HG03439 (cell line): ENCODE measurements at regions not wholly inside any gene's neighbourhood (a gene's known extent, or its start where the extent isn't known, plus 50 kb on each side); places are given as distances from the start of the nearest gene placed in this dataset.

Experiments
- ATAC-seq: cut with Tn5 transposase; IDR thresholded peaks from one replicate; pipeline ENCODE4 v1.9.1; 2021; ENCODE audit warnings: mild to moderate bottlenecking, moderate library complexity; ENCODE audit not compliant: unreplicated experiment

DNA sequence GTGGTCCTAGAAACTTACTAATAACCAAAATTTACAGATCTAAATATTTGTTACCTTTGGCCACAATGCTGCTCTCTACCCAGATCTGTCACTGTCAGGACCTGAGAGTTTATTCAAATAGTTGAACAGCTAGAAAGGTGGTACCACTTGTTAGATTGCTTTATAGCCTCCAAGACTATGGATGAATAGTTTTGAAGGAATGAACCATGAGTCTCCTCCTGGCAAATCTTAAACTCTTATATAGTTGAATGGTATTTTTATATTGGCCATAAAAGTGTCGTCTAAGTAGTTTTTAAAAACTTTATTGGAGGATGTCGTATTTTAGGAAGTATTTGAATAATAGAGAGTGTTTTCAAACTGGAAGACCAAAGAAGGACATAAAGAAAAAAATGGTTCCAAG is 178.7 kb downstream of the AHR start:
- no peak for ATAC-seq

DNA sequence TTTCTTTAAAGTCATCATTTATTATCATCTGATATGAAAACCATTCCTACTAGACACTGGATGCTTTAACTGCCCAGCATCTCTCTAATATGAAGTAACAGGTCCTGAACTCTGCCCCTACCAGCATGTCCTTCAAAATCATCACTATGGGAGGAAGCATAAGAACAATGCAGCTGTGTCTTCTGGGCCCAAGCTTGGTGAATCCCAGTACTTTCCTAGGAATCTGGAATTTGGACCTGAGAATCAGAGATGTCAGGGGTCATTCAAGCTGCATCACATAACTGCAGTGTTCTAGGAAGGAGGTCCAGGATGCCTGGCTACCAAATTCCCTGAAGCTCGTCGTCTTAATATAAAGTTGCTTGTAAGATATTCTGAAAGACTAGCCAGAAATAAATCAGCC is 182.7 kb downstream of the AHR start:
- no peak for ATAC-seq

DNA sequence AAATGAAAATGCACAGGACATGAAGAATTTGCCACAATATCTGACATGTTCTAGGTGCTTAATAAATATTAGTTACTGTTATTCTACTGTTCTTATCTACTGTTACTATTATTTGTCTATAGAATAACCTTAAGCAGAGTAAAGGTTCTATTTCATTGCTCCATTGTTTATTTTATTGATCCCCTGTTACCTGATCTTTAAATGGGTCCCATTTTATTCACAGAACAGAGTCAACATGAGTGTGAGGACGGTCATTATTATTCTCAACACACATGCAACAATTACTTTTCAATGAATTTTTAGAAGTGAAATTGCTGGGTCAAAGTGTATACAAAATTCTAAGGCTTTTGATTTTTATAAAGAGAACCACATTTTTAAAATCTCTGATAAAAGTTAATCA is 186.9 kb downstream of the AHR start:
- ATAC-seq, result no peak

- no peak for ATAC-seq
These were observed 187.5 kb downstream of the AHR start for GRCh38 chr7:17485904-17486303.

DNA sequence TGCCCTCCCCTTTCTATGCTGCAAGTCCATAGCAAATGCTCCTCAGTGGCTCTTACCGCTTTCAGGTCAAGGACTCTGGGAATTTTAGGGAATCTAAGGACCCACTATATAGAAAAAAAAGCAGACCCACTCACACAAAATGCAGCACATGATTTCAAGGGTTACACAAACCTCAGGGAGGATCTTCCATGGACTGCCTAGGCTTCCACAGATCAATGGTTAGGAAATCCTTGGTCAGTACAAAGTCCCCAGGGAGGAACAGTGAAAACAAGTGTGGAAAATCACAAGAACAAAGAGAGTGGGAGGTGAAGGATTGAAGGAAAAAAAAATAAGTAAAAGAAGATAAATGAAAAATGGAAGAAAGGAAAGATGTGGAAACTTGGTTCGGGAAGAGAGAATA is 188.4 kb downstream of the AHR start:
- ATAC-seq, result no peak

DNA sequence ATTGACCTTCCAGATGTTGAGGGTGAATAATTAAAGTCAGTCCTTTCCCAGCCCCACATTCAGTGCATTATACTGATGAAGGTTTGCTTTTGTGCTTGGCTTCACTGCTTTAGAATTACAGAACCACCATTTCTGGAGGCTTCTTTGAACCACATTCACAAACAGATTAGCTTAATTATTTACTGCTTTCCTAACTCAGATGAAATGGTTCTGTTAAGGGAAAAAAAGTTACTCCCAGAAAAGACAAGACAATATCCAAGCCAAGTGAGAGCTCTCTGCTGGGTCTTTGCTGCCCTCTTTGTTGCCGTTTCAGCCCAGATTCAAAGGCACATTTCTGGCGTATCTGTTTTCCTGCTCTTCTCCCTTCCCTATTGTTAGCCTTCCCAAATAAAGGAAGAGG is 188.9 kb downstream of the AHR start:
- no peak for ATAC-seq

DNA sequence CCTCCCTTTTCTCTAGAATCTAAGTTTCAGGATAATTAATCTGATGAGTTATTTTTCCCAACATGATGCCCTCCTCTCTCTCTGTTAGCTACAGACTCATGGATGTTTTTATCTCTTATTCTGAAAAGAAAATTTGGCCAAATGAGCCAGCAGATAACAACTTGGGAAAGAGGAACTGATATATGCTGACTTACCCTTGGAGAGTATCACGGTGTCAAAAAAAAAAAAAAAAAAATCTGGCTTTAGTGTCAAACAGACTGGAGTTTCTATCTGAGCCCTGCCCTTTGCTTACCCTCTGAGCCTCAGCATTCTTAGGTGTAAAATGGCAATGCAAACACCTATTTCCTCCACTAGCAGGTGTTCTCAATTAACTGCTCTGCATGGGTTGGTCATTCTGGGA is 190.4 kb downstream of the AHR start:
- ATAC-seq, result no peak

DNA sequence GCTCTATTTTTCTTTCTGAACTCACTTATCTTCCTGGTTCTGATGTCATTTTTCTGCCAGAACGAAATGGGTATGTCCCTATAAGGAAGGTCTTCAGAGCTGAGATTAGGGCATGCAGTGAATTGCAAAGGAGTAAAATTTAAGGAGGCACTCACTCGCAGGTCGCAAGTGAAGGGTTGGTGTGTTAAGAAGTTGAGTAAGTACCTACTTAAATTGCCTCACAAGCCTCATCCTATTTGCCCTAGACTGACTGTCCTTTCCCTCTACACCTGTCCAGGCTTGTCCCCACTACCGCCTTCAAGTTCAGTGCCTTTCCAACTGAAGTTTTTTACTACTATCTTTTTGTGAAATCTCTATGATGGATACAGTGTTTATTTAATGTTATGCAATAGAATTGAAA is 191.5 kb downstream of the AHR start:
- no peak for ATAC-seq

DNA sequence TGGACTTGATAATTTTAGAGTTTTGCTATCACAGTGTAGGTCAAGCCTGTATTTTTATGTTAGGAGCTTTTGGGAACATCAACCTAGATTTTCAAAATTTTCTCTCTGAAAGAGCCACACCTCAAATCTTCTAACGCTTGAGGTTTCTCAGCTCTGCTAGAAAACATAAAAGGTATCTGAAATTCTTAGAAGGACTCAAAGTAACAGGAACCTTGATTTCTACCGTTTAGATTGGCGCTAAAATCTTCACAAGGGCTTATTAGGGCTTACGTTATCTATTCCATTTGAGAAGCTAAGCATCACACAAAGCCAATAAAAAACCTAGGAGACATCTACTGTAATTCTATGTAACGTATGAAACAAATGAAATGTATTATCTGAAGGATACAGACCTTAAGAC is 192.4 kb downstream of the AHR start:
- no peak for ATAC-seq

DNA sequence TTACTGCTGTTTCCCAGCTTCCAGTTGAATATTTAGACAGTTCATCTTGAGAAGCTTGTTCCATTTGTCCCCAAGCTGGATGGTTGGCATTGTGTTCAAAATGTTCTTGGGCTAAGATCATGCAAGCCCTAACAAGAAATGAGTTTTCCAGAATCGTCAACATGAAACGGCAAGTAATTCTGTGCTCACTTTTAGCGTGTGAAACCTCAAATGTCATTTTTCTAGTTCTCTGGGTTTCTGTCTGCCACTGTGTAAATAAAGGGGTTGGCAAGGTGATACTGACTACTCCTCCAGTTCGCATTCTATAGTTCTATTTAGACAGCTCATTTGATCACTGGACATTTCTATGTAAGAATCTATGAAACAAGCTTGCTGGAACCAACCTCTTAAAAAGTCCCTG is 194.0 kb downstream of the AHR start:
- ATAC-seq, result peak; percentile 81

- ATAC-seq, result no peak
These were observed 195.0 kb downstream of the AHR start for GRCh38 chr7:17493446-17493845.

- peak; percentile 44 for ATAC-seq
These were observed 197.4 kb downstream of the AHR start for GRCh38 chr7:17495655-17496394.

GRCh38 chr7:17497136-17497535 is 198.7 kb downstream of the AHR start:
- no peak for ATAC-seq

DNA sequence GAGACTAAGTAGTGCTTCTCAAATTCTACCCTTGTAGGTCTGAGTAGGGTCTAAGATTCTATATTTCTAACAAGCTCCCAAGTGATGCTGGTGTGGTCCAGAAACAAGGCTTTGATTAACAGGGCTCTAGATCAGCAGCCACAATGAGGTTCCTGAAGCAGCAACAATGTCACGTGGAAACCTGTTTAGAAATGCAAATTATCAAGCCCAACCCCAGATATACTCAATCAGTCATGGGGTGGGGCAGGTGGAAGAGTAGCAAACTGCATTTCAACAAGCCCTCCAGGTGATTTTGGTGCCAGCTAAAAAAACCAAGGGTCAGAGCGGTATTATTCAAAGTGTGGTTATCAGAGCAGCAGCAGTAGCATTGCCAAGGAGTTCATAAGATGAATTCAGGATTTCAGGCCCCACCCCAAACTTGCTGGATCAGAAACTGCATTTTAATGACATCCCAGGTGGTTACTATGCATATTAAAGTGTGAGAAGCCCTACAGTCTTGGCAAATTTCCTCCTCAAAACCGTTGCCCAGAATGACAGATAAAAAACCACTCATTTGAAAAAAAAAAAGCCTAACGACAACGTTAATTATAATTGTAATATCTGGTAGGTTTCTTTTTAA is 199.2 kb downstream of the AHR start:
- ATAC-seq, result no peak

GRCh38 chr7:17498230-17498629 is 199.8 kb downstream of the AHR start:
- ATAC-seq, result no peak

GRCh38 chr7:17500736-17501135 is 202.3 kb downstream of the AHR start:
- no peak for ATAC-seq

DNA sequence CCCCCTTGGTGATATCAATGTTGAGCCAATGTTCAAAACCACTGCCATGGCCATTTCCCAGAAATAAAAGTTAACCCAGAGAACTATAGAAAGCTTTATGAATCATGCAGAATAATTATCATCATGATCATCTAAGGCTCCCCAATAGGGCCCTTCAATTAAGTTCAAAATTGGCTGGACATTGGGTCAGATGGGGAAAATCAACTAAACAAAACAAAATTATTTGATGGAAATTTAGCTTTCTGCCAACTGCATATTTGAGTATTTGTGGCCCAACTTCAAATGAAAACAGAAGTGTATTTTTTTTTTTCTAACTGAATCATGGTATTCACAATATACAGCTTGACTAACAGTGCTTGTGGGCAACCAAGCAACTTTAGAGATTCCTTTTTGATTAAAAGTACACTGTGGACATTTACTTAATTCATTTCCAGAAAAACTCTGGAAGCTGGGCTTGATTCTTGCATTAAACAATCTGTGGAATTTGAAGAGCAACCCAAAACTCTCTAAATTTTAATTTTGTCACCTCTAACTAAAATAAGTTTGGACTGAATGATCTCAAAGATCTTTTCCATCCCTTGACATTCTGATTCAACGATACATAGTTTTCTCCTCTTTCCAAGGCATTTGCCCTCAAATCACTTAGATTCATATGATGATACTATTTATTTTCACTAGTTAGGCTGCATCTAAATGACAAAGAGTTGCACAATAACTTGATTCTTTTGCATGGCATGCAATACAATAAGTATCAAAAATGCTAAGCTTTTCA is 203.2 kb downstream of the AHR start:
- no peak for ATAC-seq

DNA sequence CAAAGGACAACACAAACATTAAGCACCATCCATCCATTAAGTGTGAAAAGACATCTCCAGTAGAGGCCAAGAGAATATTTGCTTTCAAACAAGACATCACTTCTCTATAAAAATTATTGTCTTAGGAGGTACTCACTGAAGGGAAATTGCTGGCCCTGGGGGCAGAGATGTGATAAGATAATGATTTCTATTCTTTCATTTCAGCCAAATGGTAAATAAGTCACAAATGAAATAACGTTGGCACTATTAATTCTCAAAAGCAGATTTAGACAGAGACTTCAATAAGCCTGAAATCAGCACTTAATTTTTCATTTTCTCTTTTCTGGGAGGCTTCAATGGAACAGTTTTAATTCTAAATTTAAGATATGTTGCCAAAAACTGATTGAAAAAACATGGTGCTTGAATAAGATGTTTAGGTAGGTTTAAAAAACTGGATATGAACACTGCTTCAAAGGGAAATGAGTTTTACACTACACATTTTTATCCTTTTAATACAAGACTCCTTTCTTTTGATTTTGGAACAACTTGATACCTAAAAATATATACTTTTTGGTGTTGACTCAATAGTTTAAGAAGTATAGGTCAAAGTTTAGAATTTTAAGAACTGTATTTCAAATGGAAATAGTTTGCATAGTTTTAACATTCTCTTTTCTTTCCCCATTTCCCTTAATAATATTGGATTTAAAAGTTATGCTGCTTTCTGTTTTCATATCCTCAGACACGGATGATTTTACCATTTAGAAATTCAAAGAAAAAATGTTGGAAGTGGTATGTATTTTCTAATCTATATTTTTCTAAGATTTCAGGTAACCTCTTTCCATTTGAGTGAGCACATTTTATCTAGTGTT is 204.0 kb downstream of the AHR start:
- ATAC-seq, result no peak

GRCh38 chr7:17506095-17506494 is 207.6 kb downstream of the AHR start:
- peak; percentile 92 for ATAC-seq

DNA sequence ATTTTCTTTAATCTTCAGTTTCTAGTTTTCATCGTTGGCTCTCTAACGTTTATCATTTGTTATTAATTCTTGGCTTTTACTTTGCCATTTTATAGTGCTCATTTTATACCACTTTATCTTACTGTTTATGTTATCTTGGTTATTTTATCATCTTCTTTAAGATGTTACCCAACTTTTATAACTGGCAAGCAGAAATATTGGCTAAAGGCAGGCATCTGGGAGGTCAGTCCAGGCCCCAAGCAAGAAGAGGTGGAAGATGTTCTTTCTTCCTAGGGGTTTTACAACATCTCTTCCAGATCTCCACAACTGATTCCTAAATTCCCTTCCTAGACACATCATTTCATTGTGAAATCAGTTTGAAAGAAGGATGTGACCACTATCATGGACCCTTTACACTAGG is 208.1 kb downstream of the AHR start:
- ATAC-seq, result no peak

DNA sequence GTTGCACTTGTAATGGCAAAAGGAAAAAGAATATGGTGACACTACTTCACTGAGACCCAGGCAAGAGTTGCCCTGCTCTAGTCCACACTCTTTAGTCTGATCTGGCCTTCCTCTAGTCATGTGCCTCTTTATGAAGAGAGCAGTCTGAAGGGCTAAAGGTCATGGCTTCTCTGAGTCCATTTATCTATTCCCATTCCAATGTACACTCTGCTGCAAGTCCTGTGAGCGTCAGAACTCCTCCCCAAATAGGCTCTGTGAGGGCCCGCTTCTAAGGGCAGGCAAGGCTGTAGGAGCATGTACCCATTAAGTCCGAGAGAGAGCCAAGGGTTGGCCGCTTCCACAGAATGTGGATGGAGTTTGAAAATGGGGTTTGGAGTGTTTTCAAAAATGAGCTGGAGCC is 209.3 kb downstream of the AHR start:
- ATAC-seq, result no peak
